ENCODE measurements at regions not wholly inside any gene's neighbourhood (a gene's known extent, or its start where the extent isn't known, plus 50 kb on each side); places are given as distances from the start of the nearest gene placed in this dataset.

DNA sequence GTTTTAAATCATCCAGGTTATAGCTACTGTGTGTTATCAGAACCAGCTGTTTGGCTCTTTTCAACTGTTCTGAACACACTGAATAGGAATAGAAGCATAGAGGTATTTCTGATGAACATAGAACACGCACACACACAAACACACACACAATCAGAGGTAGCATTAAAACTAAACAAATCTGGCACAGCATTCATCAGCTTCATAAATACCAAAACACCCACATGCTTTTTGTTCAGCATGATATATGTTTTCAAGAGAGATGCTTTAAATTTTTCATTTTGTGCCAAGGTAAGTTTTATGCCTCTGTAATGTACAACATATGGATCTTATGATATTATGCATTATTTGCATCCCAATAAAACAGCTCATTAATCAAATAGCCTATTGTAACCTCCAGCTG is 208.6 kb downstream of the GALC start:
- H3K4me3 ChIP-seq (ENCODE audit: low read depth, low read length), result no peak overlapping the region
- TF ChIP-seq, protein P1, sequence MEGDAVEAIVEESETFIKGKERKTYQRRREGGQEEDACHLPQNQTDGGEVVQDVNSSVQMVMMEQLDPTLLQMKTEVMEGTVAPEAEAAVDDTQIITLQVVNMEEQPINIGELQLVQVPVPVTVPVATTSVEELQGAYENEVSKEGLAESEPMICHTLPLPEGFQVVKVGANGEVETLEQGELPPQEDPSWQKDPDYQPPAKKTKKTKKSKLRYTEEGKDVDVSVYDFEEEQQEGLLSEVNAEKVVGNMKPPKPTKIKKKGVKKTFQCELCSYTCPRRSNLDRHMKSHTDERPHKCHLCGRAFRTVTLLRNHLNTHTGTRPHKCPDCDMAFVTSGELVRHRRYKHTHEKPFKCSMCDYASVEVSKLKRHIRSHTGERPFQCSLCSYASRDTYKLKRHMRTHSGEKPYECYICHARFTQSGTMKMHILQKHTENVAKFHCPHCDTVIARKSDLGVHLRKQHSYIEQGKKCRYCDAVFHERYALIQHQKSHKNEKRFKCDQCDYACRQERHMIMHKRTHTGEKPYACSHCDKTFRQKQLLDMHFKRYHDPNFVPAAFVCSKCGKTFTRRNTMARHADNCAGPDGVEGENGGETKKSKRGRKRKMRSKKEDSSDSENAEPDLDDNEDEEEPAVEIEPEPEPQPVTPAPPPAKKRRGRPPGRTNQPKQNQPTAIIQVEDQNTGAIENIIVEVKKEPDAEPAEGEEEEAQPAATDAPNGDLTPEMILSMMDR (IDR thresholded peaks at IDR 0.05; ENCODE audit: control insufficient read depth, extremely low read depth, insufficient read depth), result no peak
- no peak for DNase-seq (ENCODE audit: low read depth)

DNA sequence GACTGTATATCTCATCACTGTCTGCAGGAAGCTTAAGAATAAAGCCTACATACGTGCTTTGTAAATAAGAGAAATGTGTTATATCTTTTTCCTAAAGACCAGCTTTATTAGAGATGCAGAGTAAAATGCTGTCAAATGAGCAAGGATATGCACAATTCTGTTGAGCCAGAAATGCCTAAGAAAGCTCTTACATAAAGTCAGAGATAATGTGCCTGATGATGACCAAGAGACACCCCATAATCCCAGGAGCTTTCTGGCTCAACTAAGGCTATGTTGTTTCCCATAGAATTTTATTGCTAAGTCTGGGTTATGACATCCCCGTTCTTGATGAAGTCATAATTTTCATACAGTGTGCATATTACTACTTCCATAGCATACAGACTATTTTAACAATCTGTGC is 209.9 kb downstream of the GALC start:
- TF ChIP-seq, protein P1 (IDR thresholded peaks at IDR 0.05; ENCODE audit: control insufficient read depth, extremely low read depth, insufficient read depth), result no peak
- no peak overlapping the region for H3K4me3 ChIP-seq (ENCODE audit: low read depth, low read length)
- DNase-seq (ENCODE audit: low read depth), result no peak

DNA sequence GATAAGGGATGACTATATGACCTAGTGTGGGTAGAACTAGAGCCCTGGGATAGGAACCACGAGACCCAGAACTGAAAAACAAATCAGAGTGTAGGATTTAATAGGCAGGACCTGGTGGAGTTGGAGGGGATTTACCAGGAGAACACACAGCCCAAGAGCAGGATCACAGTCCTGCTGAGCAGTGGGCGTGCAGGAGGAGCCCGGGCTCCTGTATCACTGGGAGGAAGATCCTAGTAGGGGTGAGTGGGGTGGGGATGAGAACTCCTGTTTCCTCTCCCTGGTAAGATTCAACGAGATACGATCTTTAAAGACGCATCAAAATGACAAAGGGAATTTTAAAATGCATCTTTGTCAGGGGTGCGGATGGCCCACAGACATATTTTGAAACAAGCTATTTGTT is 220.1 kb downstream of the GALC start:
- H3K4me3 ChIP-seq (ENCODE audit: low read depth, low read length), result no peak overlapping the region
- TF ChIP-seq, protein P1 (IDR thresholded peaks at IDR 0.05; ENCODE audit: control insufficient read depth, extremely low read depth, insufficient read depth), result no peak
- no peak for DNase-seq (ENCODE audit: low read depth)

DNA sequence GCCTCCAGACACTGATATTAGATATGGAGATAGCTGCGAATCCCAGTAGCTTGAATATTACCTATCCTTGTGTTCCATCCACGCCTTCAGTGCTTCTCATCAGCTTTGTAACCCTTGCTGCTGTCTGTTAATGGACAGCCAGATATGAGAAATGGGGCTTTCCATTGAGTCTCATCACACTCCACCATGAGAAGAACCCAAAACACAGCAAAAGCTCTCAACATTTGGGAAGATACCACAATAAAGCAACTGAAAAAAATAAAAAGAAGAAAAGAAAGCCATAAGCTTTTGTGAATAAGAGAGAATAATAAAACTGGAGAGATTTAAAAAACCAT is 225.4 kb downstream of the GALC start:
- TF ChIP-seq, protein P1 (IDR thresholded peaks at IDR 0.05; ENCODE audit: control insufficient read depth, extremely low read depth, insufficient read depth), result no peak
- no peak for DNase-seq (ENCODE audit: low read depth)
- no peak overlapping the region for H3K4me3 ChIP-seq (ENCODE audit: low read depth, low read length)

DNA sequence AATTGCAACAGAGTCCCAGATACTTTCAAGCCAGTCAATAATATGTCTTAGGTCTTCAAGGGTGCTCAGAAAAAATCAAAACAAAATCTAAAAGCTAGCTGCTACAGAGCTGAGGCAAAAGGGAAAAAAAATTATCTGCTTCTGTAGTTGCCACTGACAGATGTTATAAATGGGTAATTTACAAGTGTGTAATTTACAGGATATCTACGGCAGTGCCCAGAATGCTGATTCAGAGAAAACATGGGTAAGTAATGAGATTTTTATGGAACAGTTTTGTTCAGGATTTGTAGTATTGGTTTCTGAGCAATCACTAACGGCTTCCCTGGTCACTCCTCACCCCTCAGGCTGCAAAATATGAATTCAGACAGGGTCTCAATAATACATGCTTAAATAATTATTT is 234.1 kb downstream of the GALC start:
- H3K4me3 ChIP-seq (ENCODE audit: low read depth, low read length), result no peak overlapping the region
- TF ChIP-seq, protein P1 (IDR thresholded peaks at IDR 0.05; ENCODE audit: control insufficient read depth, extremely low read depth, insufficient read depth), result no peak
- DNase-seq (ENCODE audit: low read depth), result no peak

DNA sequence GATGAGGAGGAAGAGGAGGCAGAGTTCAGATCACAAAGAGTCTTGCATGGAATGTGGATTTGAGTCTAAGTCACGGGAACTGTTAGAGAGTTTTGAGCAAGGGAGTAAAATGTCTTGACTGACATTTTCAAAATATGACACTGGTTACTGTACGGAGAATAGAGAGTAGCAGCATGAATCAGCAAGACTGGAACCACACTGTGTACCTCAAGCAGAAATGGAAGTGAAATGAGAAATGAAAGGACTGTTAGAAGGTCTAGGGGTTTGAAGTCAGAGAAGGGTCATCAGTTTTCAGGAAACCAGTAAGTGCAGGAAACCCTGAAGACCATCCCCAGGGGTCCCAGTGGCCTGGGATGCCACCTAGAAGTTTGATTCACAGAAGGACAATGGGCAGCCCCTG is 236.3 kb downstream of the GALC start:
- no peak overlapping the region for H3K4me3 ChIP-seq (ENCODE audit: low read depth, low read length)
- TF ChIP-seq, protein P1 (IDR thresholded peaks at IDR 0.05; ENCODE audit: control insufficient read depth, extremely low read depth, insufficient read depth), result no peak
- no peak for DNase-seq (ENCODE audit: low read depth)

DNA sequence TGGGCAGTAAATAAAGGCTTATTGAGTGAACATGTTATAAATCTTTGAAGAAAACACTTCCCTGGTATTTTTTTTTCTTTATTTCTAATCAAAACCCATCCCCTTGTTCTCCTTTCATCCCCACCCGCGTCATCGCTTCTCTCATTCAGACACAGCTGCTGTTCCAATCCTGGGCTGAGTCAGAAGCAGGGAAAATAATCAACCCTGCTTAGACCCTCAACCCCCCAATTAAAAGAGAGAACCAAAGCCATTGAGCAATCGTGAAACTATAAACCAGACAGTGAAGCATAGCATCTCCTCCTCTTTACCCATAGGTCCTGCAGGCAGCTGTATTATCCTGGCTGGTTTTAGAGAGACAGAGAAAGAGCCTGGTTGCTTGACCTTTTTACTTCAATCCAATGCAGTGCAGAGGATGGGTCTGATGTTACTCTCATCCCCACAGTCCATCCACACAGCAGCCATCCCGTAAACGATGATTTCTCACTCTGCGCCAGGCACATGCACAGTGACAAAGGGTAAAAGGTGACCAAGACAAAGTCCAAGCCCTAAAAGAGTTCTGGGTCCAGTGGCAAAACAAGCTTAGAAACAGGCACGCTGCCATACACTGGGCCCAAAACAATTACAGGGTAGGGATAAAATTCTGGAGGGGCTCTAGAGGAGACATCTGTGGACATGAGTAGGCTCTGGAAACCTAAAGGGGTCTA is 238.3 kb downstream of the GALC start:
- DNase-seq (ENCODE audit: low read depth), result no peak
- H3K4me3 ChIP-seq (ENCODE audit: low read depth, low read length), result no peak overlapping the region
- TF ChIP-seq, protein P1 (IDR thresholded peaks at IDR 0.05; ENCODE audit: control insufficient read depth, extremely low read depth, insufficient read depth), result no peak
